HUES64 (cell line): ENCODE measurements at regions not wholly inside any gene's neighbourhood (a gene's known extent, or its start where the extent isn't known, plus 50 kb on each side); places are given as distances from the start of the nearest gene placed in this dataset.

ENCODE experiments used
- H3K27ac ChIP-seq: 2 replicates; pipeline ENCODE4 v1.7.0; 2013; ENCODE audit warnings: low read depth, low read length, inconsistent platforms
- H3K27me3 ChIP-seq: 2 replicates; pipeline ENCODE4 v1.6.1; 2013; ENCODE audit warnings: mild to moderate bottlenecking, low read length; ENCODE audit not compliant: insufficient read depth
- H3K36me3 ChIP-seq: 2 replicates; pipeline ENCODE4 v1.6.1; 2013; ENCODE audit warnings: mild to moderate bottlenecking, low read length; ENCODE audit not compliant: insufficient read depth
- H3K4me1 ChIP-seq: 2 replicates; pipeline ENCODE4 v1.6.1; 2013; ENCODE audit warnings: mild to moderate bottlenecking, low read length, moderate library complexity; ENCODE audit not compliant: insufficient read depth
- H3K4me3 ChIP-seq: 2 replicates; pipeline ENCODE4 v1.5.1; 2013; ENCODE audit warnings: mild to moderate bottlenecking, low read length, moderate library complexity
- H3K9ac ChIP-seq: 2 replicates; pipeline ENCODE4 v1.6.1; 2013; ENCODE audit warnings: mild to moderate bottlenecking, low read depth, low read length
- H3K9me3 ChIP-seq: 2 replicates; pipeline ENCODE4 v1.6.1; 2013; ENCODE audit warnings: low read depth, low read length; ENCODE audit not compliant: insufficient read depth
- WGBS: fragments of 150-250, 120-280 bp; methylation state at CpG from one replicate; pipeline ENCODE4 v1.1.7; 2013; ENCODE audit warnings: missing lambda C conversion rate; 5-methylcytosine and 5-hydroxymethylcytosine counted together

GRCh38 chr5:173689737-173690360 lies 73.4 kb upstream of the BOD1 start:
- 82% methylated on average over 12 of the region's 12 CpGs for WGBS
- H3K27ac ChIP-seq = no peak overlapping the region
- no peaks in the 10 kb centered on the region for H3K36me3 ChIP-seq

GRCh38 chr5:173691931-173692330 lies 75.5 kb upstream of the BOD1 start:
- no peaks in the 10 kb centered on the region for H3K36me3 ChIP-seq
- no peak overlapping the region for H3K9ac ChIP-seq
- peaks cover 8% of the 10 kb centered on the region; the same call in 1 of the 2 replicates for H3K4me1 ChIP-seq
- H3K27me3 ChIP-seq = no peaks in the 10 kb centered on the region
- H3K4me3 ChIP-seq = no peak overlapping the region
- no peaks in the 10 kb centered on the region for H3K9me3 ChIP-seq
- no peak overlapping the region for H3K27ac ChIP-seq

More at GRCh38 chr5:173689737-173690360, 73.4 kb upstream of the BOD1 start:
- peaks cover 8% of the 10 kb centered on the region; the same call in 1 of the 2 replicates for H3K4me1 ChIP-seq
- H3K9ac ChIP-seq = no peak overlapping the region
- H3K4me3 ChIP-seq = no peak overlapping the region
- no peaks in the 10 kb centered on the region for H3K27me3 ChIP-seq
- no peaks in the 10 kb centered on the region for H3K9me3 ChIP-seq

DNA sequence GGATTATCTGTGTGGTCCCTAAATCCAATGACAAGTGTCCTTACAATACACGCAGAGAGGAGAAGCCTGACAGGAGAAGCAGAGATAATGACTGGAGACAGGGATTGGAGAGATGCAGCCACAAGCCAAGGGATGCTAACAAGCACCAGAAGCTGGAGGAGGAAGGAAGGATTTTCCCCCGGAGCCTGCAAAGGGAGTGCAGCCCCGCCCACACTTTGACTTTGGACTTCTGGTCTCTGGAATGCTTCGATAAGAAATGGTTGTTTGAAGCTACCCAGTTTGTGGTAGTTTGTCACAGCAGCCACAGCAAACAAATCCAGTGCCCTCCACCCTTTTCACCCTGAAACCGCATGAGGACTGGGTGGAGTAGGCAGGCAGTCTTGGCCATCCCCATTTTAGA lies 77.2 kb upstream of the BOD1 start:
- H3K27ac ChIP-seq = no peak overlapping the region
- H3K9ac ChIP-seq = no peak overlapping the region
- WGBS = 78% methylated on average over 5 of the region's 5 CpGs
- H3K36me3 ChIP-seq = no peaks in the 10 kb centered on the region
- peaks cover 8% of the 10 kb centered on the region for H3K4me1 ChIP-seq
- H3K9me3 ChIP-seq = no peaks in the 10 kb centered on the region
- H3K27me3 ChIP-seq = no peaks in the 10 kb centered on the region
- no peak overlapping the region for H3K4me3 ChIP-seq

GRCh38 chr5:173696216-173696615 lies 79.8 kb upstream of the BOD1 start:
- Histone ChIP-seq H3K4me1 (no peaks in the 10 kb centered on the region; the same call in 1 of the 2 replicates), H3K27me3 (no peaks in the 10 kb centered on the region), H3K36me3 (no peaks in the 10 kb centered on the region), H3K4me3 (no peak overlapping the region), H3K9me3 (no peaks in the 10 kb centered on the region), H3K9ac (no peak overlapping the region), H3K27ac (no peak overlapping the region)
- WGBS = 90% methylated on average over 3 of the region's 3 CpGs

DNA sequence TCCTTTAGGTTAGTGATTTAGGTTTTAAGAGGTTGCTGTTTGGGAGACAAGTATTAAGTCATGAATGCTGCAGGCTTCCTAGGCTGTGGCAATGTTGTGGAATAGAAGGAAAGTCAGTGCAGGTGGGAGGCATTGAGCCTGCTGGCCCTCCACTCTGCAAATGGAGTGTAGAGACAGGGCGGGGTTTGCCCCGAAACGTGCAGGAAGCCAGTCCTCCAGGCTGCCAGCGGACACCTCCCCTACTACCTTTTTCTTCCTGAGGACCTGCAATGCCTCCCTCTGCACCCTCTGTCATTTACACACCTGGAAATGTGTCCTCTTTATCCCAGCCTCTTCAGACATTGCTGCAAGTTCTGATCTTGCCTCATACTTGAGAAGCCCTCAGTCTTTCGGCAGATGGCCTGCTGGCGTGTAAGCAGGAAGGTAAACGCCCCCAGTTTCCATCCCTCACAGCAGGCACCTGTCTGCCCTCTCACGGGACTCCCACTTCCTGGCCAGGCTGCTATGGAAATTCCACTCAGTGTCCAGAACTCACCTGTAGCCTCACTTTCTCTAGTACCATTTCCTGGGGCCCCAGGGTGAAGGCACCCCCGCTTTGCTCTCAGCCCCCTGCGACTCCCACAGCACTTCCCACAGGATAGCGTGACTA lies 81.6 kb upstream of the BOD1 start:
- no peak overlapping the region for H3K4me3 ChIP-seq
- no peaks in the 10 kb centered on the region; the same call in 1 of the 2 replicates for H3K4me1 ChIP-seq
- H3K27me3 ChIP-seq = no peaks in the 10 kb centered on the region
- H3K9ac ChIP-seq = no peak overlapping the region
- no peak overlapping the region for H3K27ac ChIP-seq
- WGBS = 79% methylated on average over 11 of the region's 11 CpGs
- no peaks in the 10 kb centered on the region for H3K36me3 ChIP-seq
- no peaks in the 10 kb centered on the region for H3K9me3 ChIP-seq

DNA sequence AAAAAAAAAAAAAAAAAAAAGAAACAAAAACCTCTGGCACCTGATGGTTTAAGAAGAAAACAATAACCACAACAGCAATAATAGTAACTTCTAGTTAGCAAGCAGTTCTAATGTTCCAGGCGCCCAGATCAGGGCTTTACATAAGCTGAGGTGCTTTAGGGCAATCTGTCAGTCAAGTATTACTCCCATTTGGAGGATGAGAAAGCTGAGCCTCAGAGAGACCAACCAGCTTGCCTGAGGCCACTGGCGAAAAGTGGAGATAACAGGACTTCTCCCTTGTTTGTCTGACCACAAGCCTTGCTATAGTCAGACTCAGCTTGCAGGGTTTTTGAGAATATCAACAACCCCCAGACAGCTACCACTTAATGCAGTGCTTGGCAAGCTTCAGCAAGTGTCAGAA lies 83.5 kb upstream of the BOD1 start:
- H3K36me3 ChIP-seq = no peaks in the 10 kb centered on the region
- H3K9me3 ChIP-seq = no peaks in the 10 kb centered on the region
- 90% methylated on average over 2 of the region's 2 CpGs for WGBS
- H3K27me3 ChIP-seq = no peaks in the 10 kb centered on the region
- no peak overlapping the region for H3K4me3 ChIP-seq
- no peak overlapping the region for H3K27ac ChIP-seq
- no peak overlapping the region for H3K9ac ChIP-seq
- no peaks in the 10 kb centered on the region; the same call in 1 of the 2 replicates for H3K4me1 ChIP-seq

- no peak overlapping the region for H3K4me3 ChIP-seq
- H3K9me3 ChIP-seq = no peaks in the 10 kb centered on the region
- H3K27ac ChIP-seq = no peak overlapping the region
- no peaks in the 10 kb centered on the region for H3K36me3 ChIP-seq
- H3K27me3 ChIP-seq = no peaks in the 10 kb centered on the region
- H3K4me1 ChIP-seq = no peaks in the 10 kb centered on the region
- no peak overlapping the region for H3K9ac ChIP-seq
- WGBS = 92% methylated on average over 4 of the region's 4 CpGs
Observed at GRCh38 chr5:173703466-173703865, 87.0 kb upstream of the BOD1 start.

DNA sequence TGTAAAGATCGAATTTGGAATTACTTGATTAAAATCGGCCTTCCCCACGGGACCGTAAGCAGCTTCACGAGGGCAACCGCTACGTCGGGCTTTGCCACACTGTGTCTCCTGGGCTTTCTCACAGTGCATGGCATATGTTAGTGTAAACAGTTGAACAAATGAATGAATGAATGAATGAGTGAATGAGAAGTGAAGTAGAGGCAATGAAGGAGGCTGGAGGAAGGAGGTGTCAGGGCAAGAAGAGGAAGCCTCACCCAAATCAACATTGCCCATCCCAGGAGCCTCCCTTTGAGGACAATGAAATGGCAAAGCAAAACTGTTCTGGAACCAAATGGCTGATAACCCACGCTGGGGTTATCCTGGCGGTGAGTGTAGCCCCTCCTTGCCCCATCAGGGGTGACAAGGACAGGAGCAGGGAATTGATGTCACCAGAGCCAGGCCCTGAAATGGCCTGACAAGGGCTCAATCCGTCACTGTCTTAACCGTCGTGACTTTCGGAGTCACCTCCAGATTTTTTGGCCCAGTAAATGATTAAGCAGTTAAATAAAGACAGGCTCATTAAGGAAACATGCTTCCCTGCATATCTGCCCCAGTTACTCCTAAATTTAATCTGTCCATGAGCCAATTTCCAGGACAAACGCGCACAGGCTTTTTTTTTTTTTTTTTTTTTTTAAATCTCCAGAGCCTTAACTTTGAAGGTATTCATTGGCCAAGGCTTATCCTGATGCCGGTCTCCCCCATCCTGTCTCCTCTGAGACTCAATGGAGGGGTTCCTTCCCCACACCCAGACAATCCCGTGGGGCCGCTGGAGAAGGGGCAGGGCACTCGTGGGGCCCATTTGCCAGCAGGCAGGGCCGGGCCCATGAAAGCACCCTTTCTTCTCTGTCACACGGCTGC lies 88.4 kb upstream of the BOD1 start:
- H3K4me1 ChIP-seq = no peaks in the 10 kb centered on the region
- no peak overlapping the region for H3K9ac ChIP-seq
- H3K36me3 ChIP-seq = no peaks in the 10 kb centered on the region
- 94% methylated on average over 22 of the region's 22 CpGs for WGBS
- H3K27ac ChIP-seq = no peak overlapping the region
- no peaks in the 10 kb centered on the region for H3K27me3 ChIP-seq
- no peaks in the 10 kb centered on the region for H3K9me3 ChIP-seq
- no peak overlapping the region for H3K4me3 ChIP-seq

GRCh38 chr5:173705512-173706044 lies 89.1 kb upstream of the BOD1 start:
- Histone ChIP-seq H3K4me3 (no peak overlapping the region), H3K27ac (no peak overlapping the region)

DNA sequence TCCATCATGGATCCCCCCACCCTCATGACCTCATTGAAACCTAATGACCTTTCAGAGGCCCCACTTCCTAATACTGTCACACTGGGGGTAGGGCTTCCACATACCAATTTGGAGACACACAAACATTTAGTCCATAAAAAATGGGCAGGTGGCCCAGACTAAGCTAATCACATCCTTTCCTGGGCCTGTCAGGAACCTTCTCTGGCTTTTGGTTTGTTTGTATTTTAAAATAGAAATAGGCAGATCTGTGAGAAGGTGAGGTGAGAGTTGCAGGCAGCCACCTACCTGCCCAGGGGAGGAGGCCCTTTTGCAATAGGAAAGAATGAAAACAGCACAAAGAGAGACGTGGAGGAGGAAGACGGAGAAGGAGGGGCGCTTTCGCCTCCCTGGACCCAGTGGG lies 90.2 kb upstream of the BOD1 start:
- Histone ChIP-seq H3K27me3 (no peaks in the 10 kb centered on the region), H3K36me3 (no peaks in the 10 kb centered on the region), H3K27ac (no peak overlapping the region), H3K9ac (no peak overlapping the region), H3K9me3 (no peaks in the 10 kb centered on the region), H3K4me1 (no peaks in the 10 kb centered on the region), H3K4me3 (no peak overlapping the region)
- 76% methylated on average over 4 of the region's 4 CpGs for WGBS

More at GRCh38 chr5:173705512-173706044, 89.1 kb upstream of the BOD1 start:
- Histone ChIP-seq H3K36me3 (no peaks in the 10 kb centered on the region), H3K9me3 (no peaks in the 10 kb centered on the region), H3K27me3 (no peaks in the 10 kb centered on the region), H3K9ac (no peak overlapping the region), H3K4me1 (no peaks in the 10 kb centered on the region)
- 96% methylated on average over 13 of the region's 13 CpGs for WGBS

GRCh38 chr5:173707392-173707791 lies 90.9 kb upstream of the BOD1 start:
- H3K27me3 ChIP-seq = no peaks in the 10 kb centered on the region
- no peaks in the 10 kb centered on the region for H3K9me3 ChIP-seq
- no peaks in the 10 kb centered on the region for H3K36me3 ChIP-seq
- WGBS = 90% methylated on average over 4 of the region's 4 CpGs
- H3K4me1 ChIP-seq = no peaks in the 10 kb centered on the region
- H3K4me3 ChIP-seq = no peak overlapping the region
- H3K9ac ChIP-seq = no peak overlapping the region
- H3K27ac ChIP-seq = no peak overlapping the region
